Hepatic stellate cell (primary cell): ENCODE measurements at regions not wholly inside any gene's neighbourhood (a gene's known extent, or its start where the extent isn't known, plus 50 kb on each side); places are given as distances from the start of the nearest gene placed in this dataset.
"Not testable (repeated sequence)": the region's sequence is repeated elsewhere in the genome, so short reads cannot be mapped to it uniquely, and the experiment has no call there.

Source experiments
- DNase-seq: peaks from one replicate; pipeline ENCODE4 v3.0.0; 2011; ENCODE audit warnings: low spot score

DNA sequence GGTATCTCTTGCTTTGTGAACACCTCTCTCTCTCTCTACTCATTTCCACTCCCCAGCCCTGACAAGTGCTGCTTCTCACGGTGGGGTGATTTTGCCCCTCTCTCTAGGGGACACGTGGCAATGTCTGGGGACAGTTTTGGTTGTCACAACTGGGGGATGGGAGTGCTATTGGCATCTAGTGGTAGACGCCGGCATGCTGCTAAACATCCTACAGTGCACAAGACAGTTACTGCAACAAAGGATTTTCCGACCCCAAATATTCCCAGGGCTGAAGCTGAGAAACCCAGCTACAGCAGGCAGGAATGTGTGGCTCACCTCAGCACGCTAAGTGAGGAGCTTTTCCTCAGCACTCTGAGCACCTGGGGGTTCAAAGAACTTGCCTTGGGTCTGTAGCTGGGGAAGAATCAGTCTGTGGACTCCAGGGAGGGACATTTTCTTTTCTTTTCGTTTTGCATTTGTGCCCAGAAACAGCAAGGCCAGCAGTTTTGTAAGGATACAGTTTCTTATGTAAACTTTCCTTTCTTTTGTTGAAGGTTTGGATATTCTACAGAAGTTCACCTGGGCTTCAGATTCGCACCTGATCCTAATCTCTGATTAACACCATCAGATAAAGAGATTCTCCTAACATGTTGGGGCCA, 246.9 kb upstream of the ZFP64 start:
- no peak for DNase-seq

DNA sequence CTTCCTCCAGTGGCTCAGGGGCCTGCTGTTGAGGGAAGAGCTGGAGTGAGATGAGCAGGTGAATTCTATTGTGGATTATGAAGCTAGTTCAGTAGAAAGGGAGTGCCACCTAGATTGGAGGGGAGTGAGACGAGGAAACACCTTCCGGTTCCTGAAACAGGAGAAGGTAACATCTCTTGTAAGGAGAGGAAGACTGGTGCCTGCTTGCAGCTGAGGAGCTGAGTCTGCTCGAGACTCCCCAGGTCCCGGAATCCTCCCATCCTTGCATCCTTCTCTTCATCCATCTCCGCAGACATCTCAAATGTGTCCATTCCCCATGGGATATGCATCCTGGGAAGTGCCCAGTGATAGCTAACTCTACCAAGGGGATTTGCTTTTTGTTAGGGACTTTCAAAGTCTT, 242.9 kb upstream of the ZFP64 start:
- DNase-seq, result no peak

DNA sequence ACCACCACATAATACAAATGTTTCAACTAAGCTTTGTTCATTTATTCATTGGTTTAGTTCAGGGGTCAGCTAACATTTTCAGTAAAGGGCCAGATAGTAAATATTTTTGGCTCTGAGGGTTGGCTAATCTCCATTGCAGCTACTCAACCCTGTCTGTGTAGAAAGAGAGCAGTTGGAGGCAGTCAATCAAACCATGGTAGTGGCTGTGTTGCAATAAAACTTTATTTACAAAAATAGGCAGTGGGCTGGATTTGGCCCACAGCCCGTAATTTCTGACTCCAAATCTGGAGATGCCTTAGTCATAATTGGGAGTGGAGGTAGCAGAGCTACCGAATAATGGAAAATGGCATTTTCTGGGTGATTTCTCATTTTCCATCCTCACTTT, 242.5 kb upstream of the ZFP64 start:
- DNase-seq, result no peak

DNA sequence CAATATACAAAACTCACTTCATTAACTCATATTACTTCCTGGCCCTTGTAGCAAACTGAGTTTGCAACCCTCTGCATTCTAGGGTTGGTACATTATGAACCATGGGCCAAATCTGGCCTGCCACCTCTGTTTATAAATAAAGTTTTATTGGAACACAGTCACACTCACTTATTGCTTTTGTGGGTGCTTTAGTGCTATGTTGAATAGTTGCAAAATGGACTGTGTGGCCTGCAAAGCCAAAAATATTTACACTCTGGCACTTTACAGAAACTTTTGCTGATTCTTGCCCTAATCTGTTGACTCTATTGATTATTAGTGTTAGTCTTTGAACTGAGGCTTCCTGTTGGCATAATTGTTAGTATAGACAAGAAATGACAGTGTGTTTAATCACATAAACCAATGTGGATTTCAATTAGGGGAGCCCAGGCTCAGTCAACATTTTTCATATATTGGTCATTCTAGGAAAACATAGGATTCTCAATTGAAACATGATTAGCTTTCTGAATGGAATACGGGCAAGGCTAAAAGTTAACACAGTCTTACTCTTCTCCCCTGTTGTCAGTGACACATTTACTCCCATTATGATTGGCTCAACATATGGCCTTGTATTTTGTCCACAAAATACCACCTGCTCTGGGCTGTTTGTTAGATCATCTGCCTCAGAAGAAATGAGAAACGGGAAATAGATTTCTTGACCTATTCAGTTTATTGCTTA, 241.9 kb upstream of the ZFP64 start:
- DNase-seq, result no peak

DNA sequence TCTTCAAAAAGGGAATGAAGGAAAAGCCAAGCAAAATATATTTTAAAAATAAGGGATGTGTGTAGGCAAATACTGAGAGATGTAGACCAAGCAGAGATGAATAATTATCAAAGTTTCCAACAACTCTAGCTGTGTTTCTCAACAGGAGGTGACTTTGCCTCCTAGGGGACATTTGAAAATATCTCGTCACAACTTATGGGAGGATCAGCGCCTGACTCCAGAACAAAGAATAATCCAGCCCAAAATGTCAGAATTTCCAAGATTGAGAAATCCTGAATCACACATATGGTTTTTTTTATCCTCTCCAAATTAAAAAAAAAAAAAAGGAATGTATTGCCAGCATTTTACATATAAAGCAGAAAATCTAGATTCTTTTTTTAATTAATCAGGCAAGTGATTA, 241.2 kb upstream of the ZFP64 start:
- no peak for DNase-seq

DNA sequence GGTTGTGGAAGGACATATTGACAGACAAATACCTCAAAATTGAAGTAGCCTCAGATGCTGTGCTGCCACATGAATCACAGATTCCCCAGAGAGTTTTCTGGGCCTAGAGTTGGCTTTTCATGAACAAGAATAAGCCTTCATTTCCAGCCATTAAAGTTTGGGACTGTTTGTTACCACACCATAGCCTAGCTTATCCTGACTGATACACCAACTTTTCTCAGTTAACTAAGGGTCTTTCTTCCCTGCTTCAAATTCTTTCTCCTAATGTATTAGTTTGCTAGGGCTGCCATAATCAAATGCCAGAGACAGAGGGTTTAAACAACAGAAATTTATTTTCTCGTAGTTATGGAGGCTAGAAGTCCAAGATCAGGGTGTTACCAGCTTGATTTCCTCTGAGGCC, 237.4 kb upstream of the ZFP64 start:
- no peak for DNase-seq

DNA sequence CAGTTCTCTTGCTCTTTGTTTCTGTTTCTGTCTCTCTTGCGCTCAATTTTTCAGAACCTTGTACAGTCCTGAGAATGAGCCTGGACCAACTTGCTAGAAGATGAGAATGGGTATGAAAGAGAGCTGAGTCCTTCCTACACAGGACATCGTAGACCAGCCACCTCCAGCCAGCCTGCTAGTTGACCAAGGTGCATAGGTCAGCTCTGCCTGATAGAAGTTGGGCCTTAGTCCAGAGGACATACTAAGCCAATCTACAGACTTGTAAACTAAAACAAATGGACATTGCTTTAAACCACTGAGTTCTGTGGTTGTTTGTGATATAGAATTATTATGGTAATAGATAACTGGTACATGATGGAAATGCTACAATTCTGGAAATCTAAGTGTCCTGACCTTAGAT, 236.4 kb upstream of the ZFP64 start:
- no peak for DNase-seq

DNA sequence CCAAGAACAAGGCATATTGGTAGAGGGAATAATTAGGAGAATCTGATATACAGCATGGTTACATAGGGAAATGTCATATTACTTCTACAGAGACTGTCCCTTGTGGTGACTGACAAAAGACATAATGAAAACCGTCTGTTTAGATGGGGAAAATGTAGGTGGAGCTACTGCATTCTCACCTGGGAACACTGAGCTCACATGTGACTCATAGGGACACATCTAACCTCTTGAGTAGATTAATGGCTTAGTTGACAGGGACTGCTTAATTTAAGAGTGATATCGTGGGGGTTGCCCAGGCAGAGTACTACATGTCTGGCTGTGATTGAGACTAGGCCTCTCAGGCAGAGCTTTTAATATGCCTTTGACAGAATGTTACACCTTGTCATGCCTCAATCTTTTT, 235.3 kb upstream of the ZFP64 start:
- no peak for DNase-seq

DNA sequence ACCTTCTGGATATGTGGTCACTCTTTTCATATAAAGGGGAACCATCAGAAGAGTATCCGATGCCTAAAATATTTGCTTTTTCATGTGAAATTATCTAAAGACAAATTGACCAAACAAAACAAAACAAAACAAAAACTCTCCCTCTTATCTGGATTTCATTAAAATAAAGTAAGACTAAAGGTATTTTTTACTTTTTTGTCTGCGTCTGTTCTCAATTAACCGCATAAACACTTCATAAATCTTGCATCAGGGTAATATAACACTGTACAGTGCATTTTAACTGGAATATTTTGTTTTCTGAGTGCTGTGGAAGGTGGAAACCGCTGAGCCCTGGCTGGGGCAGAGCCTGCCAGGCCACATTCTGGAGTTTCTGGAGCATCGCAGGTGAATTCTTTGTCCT, 234.1 kb upstream of the ZFP64 start:
- DNase-seq, result no peak

DNA sequence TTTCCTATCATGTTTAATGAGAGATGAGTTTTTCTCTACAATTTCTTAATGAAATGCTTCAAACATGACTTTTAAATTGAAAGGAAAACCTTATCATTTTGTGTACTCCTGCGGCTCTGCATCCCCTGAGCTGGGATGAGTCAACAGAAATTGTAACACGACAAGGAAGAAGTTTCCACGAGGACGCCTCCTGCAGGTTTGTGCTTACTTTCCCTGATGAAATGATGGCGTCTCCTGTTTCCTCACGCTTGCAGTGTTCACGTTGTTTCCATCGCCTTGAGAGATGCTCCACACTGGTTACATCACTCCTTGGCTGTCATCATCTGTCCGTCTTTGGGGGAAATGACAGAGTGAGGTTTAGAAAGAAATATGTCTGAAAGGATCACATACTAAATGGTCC, 233.7 kb upstream of the ZFP64 start:
- DNase-seq, result no peak

DNA sequence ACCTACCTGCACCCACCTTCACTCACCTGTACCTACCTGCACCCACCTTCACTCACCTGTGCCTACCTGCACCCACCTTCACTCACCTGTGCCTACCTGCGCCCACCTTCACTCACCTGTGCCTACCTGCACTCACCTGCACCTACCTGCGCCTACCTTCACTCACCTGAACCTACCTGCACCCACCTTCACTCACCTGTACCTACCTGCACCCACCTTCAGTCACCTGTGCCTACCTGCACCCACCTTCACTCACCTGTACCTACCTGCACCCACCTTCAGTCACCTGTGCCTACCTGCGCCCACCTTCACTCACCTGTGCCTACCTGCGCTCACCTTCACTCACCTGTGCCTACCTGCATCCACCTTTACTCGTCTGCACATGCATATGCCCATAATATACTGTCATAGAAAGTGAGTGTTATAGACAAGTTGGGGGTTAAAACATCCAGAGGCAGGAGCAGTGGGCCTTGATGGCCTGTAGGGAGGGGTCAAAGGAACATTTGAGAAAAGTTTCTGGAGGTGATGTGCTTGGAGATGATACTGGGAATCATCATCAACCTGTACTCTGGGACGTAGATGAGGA, 232.9 kb upstream of the ZFP64 start:
- DNase-seq, result not testable (repeated sequence)

DNA sequence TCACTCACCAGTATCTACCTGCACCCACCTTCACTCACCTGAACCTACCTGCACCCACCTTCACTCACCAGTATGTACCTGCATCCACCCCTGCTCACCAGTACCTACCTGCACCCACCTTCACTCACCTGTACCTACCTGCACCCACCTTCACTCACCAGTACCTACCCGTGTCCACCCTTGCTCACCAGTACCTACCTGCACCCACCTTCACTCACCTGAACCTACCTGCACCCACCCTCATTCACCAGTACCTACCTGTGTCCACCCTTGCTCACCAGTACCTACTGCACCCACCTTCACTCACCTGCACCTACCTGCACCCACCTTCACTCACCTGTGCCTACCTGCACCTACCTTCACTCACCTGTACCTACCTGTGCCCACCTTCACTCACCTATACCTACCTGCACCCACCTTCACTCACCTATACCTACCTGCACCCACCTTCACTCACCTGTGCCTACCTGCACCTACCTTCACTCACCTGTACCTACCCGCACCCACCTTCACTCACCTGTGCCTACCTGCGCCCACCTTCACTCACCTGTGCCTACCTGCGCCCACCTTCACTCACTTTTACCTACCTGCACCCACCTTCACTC, 232.1 kb upstream of the ZFP64 start:
- not testable (repeated sequence) for DNase-seq

DNA sequence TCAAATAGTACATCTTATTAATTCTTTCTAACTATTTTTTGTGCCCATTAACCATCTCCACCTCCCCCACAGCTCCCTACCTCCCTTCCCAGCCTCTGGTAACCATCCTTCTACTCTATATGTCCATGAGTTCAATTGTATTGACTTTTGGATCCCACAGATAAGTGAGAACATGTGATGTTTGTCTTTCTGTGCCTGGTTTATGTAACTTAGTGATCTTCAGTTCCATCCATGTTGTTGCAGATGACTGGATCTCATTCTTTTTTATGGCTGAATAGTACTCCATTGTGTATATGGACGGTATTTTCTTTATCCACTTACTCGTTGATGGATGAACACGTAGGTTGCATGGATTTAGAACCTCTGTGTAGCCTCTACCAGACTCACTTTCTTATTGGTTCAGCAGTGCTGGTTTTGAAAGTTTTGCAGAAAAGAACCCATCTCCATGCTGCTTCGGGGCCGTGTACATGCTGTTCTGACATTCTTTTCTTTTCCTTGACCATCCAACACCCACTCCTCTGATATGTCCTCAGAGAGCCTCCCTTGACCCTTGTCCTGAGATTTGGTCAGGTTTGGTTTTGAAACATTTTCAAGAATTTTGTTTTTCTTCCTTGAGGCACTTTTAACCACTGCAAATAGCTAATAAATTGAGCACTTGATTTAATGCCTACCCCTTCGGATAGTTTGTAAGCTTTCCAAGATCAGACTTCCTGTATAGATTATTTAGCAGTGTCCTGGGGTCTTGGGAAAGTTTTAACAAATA, 231.2 kb upstream of the ZFP64 start:
- DNase-seq, result no peak

DNA sequence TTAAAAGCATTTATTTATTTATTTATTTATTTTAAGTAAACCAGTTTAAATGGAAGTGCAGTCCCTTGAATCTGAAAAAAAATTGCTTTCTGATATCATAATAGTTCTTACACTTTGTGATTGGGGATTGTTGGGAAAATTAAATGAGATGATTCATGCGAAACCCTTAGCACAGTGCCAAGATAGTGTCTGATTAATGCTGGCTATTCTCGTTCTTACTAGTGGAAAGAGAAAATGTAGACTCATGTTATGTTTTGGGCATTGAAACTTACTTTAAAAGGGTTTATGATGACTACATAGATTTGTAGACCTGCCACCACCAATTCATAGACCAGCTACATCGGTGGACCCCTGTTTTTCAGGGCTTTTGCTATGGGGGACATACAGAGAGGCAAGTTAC, 229.2 kb upstream of the ZFP64 start:
- no peak for DNase-seq

DNA sequence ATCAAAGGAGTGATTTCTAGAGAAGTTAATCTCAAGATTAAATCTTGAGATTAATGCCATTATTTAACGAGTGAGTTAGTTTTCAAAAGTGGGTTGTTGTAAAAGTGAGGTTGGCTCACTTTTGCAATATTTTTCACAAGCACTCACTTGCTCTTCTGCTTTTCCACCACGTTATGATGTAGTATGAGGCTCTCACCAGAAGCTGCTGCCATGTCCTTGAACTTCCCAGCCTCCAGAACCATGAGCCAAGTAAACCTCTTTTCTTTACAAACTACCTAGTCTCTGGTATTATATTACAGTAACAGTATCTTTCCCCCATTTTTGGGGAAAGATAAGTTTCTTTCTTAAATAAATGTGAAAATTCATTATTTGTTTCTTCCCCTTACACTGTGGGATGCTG, 227.6 kb upstream of the ZFP64 start:
- no peak for DNase-seq

DNA sequence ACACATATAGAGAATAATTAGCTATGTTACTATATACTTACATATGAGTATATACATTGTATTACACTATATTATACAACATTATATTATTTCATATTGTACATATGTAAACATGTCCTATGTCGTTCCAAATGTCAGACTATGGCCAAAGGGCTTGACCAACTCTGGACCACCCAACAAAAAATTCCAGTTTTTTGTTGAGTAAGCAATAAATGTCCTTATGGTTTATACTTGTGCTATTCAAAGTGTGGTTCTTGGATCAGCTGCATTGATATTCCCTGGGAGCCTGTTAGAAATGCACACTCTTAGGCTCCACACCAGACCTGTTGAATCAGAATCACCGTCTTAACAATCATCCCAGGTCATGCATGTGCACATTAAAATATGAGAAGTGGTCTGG, 225.4 kb upstream of the ZFP64 start:
- DNase-seq, result no peak

DNA sequence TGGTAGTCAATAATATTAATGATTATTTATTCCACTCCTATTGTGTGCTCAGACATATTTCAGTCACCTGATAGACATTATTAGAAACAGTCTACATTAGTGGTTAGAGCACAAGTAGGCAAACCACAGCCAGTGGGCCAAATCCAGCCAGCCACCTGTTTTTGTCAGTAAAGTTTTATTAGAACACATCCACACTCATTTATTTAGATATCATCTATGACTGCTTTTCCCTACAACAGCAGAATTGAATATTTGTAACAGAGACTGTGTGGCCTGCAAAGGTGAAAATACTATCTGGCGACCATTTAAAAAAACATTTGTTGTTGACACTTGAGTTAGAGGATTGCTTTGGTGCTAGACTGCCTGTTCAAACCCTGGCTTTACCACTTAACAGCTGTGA, 220.0 kb upstream of the ZFP64 start:
- no peak for DNase-seq

DNA sequence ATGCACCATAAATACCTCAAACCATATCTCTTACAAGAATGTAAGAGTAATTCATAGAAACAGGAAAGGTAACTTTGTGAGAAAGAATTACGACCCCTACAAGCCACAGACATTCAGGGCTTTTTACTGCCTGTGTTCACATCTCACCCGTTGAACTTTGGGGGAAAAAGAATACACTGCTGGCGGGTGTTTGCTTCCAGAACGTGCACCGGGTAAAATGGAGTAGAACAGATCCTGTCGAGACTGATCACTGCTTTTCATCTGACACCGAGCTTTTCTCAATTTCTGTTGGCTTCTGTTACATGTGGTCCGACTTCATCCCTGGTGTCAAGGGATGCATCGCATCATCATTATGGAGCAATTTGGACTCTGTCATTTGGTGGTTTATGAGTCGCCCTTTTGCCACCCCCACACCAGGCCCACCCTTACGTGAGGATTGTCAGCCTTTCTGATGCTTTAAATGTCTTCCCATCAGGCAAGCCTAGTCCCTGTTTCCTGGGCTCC, 219.2 kb upstream of the ZFP64 start:
- no peak for DNase-seq

DNA sequence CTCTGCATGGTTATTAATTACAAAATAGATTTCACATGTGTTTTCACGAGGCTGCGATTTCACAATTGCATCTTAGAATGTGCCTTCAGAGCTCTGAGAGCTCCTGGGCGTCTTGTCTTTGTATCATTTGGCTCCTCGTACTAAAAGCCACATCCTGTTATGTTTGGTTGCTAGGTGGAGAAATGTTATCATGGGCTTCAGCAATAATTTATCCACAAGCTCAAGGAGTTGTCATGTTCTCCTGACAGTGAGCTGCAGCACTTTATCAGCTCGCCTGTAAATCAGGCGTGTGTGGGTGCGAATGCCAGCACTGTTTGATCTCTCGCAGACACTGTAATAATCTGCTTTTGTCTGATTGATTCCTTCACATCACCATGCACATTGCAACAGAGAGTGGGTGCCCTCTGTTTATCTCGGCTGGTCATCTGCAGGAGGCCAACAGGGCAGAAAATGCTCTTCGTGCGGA, 218.6 kb upstream of the ZFP64 start:
- DNase-seq, result no peak

DNA sequence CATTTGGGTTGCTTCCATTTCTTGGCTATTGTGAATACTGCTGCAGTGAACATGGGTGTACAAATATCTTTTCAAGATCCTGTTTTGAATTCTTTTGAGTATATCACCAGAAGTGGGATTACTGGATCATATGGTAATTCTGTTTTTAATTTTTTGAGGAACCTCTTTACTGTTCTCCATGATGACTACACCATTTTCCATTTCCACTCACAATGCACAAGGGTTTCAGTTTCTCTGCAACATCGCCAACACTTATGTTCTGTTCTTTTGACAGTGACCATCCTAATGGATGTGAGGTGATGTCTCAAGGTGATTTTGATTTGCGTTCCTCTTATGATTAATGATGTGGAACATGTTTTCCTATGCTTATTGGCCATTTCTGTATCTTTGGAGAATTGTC, 214.4 kb upstream of the ZFP64 start:
- no peak for DNase-seq

DNA sequence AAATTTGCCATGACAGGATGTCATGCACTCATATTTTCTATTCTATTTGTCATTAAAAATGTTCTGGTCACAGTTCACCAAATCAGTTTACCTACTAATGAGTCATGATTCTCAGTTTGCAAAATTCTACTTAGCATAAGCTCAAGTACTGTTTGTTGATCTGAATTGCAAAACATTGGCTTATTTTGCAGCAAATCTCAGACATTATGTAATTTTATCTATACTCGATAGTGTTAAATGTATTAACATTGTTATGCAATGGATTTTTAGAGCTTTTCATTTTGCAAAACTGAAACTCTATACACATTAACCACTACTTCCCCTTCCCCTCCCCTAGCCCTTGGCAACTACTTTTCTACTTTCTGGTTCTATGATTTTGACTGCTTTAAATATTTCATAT, 213.8 kb upstream of the ZFP64 start:
- no peak for DNase-seq

DNA sequence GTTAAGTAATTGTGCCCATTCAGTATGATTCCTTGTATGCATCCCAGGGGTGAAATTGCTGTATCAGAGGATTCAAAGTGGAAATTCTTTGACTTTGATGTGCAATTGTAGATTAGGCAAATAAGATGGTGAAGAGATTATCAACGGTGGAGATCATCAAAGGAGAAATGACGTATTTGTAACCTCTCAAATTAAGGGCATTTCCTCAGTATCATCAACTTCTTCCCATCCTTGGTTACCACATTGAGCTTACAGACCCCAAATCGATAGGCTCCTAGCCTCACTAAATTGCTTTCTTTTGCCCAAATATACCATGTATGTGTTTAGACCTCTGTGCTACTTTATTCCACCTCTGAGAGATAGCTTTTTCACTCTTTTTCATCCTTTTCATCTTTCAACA, 213.1 kb upstream of the ZFP64 start:
- DNase-seq, result no peak
